GM23338 (cell line): ENCODE measurements at regions not wholly inside any gene's neighbourhood (a gene's known extent, or its start where the extent isn't known, plus 50 kb on each side); places are given as distances from the start of the nearest gene placed in this dataset.

Experiments used
- CREB1 ChIP-seq: fragments of 250-450 bp; sonication (Bioruptor Pico); IDR thresholded peaks from 2 replicates; pipeline ENCODE4 v1.5.0; 2020; ENCODE audit warnings: low read depth, mild to moderate bottlenecking, moderate library complexity
- EZH2 ChIP-seq: fragments of 200-600 bp; sonication (generic); IDR thresholded peaks from one replicate; pipeline ENCODE4 v1.8.0; 2017; ENCODE audit warnings: antibody characterized with exemption, mild to moderate bottlenecking, low read depth; ENCODE audit not compliant: unreplicated experiment
- NANOG ChIP-seq: IDR thresholded peaks from 2 replicates; pipeline ENCODE4 v1.6.1; 2016; ENCODE audit warnings: antibody characterized with exemption, borderline replicate concordance
- POLR2AphosphoS5 ChIP-seq: IDR thresholded peaks from 2 replicates; pipeline ENCODE4 v1.6.1; 2016; ENCODE audit warnings: antibody characterized with exemption, low read depth
- ZNF462 ChIP-seq: fragments of 250-450 bp; sonication (Bioruptor Pico); IDR thresholded peaks from 2 replicates; pipeline ENCODE4 v1.5.0; 2020; ENCODE audit warnings: mild to moderate bottlenecking, moderate library complexity
- TF ChIP-seq, protein P1 (sequence below): IDR thresholded peaks from 2 replicates; pipeline ENCODE4 v1.6.1; 2016; ENCODE audit warnings: antibody characterized with exemption
- TF ChIP-seq, protein P2 (sequence below), 2 experiments: fragments of 200-600 bp in 1 of 2; sonication (generic) in 1 of 2; conservative IDR thresholded peaks; 2 replicates each; pipeline versions ENCODE4 v1.5.1 to v1.6.1; 2016 to 2017; ENCODE audit warnings: antibody characterized with exemption in 2 of 2, low read depth in 2 of 2, mild to moderate bottlenecking in 2 of 2, moderate library complexity in 1 of 2

- no peak for TF ChIP-seq ZNF462
- no peak for TF ChIP-seq NANOG
- TF ChIP-seq CREB1 (CRISPR knock-in tag): no peak
- TF ChIP-seq EZH2: no peak
- TF ChIP-seq POLR2AphosphoS5: no peak
- TF ChIP-seq, protein P1, sequence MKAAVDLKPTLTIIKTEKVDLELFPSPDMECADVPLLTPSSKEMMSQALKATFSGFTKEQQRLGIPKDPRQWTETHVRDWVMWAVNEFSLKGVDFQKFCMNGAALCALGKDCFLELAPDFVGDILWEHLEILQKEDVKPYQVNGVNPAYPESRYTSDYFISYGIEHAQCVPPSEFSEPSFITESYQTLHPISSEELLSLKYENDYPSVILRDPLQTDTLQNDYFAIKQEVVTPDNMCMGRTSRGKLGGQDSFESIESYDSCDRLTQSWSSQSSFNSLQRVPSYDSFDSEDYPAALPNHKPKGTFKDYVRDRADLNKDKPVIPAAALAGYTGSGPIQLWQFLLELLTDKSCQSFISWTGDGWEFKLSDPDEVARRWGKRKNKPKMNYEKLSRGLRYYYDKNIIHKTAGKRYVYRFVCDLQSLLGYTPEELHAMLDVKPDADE: no peak
- TF ChIP-seq, protein P2, sequence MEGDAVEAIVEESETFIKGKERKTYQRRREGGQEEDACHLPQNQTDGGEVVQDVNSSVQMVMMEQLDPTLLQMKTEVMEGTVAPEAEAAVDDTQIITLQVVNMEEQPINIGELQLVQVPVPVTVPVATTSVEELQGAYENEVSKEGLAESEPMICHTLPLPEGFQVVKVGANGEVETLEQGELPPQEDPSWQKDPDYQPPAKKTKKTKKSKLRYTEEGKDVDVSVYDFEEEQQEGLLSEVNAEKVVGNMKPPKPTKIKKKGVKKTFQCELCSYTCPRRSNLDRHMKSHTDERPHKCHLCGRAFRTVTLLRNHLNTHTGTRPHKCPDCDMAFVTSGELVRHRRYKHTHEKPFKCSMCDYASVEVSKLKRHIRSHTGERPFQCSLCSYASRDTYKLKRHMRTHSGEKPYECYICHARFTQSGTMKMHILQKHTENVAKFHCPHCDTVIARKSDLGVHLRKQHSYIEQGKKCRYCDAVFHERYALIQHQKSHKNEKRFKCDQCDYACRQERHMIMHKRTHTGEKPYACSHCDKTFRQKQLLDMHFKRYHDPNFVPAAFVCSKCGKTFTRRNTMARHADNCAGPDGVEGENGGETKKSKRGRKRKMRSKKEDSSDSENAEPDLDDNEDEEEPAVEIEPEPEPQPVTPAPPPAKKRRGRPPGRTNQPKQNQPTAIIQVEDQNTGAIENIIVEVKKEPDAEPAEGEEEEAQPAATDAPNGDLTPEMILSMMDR (conservative IDR thresholded peaks at IDR 0.05; ENCODE audit: low read depth in 2 of 2): no peak
Observed at GRCh38 chr22:22187299-22187698, 57.3 kb upstream of the VPREB1 start (continued).
